NCI-H510A treated with DMSO at 0.1 percent for 48 hours (cell line): ENCODE measurements at regions not wholly inside any gene's neighbourhood (a gene's known extent, or its start where the extent isn't known, plus 50 kb on each side); places are given as distances from the start of the nearest gene placed in this dataset.
"Not testable (repeated sequence)": the region's sequence is repeated elsewhere in the genome, so short reads cannot be mapped to it uniquely, and the experiment has no call there.

ENCODE experiments used
- DNase-seq: peaks from one replicate; lab custom pipeline; 2025; lab: John Stamatoyannopoulos, UW

- no peak for DNase-seq
These were observed 676.3 kb upstream of the KCND2 start for GRCh38 chr7:119596651-119597050.

GRCh38 chr7:119606297-119606696, 666.7 kb upstream of the KCND2 start:
- no peak for DNase-seq

- no peak for DNase-seq
These were observed 652.2 kb upstream of the KCND2 start for GRCh38 chr7:119620769-119621168.

DNA sequence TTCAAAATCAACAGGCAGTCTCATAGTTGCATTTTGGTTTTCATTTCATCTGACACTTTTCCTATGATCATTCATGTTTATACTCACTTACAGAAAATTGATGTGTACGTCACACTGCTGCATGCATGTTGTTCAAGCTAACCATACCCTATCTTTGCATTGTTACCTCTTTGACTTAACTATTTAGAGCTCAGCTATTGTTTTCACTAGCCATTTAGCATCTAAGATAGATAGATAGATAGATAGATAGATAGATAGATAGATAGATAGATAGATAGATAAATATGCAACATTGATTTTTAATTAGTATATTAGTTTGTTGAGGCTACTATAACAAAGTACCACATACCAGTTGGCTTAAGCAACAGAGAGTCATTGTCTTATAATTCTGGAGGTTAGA, 649.5 kb upstream of the KCND2 start:
- no peak for DNase-seq

- no peak for DNase-seq
These were observed 642.5 kb upstream of the KCND2 start for GRCh38 chr7:119630406-119630969.

GRCh38 chr7:119633812-119634211, 639.2 kb upstream of the KCND2 start:
- not testable (repeated sequence) for DNase-seq

DNA sequence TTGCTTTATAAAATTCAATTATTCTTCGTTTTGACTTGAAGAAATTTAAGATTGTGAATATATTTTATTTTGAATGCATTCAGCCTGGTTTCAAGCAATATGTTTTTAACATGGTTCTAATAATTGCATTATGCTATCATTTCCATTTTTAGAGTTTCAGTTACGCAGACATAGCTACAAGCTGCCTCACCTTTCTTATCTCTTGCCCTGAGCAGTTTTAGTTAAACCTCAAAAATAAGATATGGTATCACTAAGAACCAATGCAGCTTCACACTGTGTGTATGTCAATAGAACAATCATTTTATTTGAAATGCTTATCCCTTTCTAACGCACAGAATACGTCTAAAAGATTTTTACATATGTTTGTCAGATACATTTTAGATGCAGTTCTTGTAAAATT, 632.6 kb upstream of the KCND2 start:
- no peak for DNase-seq

DNA sequence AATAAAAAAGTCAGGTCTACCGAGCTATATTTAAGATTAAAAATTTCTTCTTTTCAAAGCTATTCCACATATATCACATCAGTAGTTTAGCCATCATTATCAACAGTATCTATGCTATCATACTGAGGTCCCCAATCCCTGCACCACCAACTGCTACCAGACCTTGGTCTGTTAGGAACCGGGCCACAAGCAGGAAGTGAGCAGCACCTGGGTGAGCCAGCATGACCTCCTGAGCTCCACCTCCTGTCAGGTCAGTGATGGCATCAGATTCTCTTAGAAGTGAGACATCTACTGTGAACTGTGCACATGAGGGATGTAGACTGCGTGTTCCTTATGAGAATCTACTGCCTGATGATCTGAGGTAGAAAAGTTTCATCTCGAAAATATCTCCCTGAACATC, 632.1 kb upstream of the KCND2 start:
- no peak for DNase-seq

DNA sequence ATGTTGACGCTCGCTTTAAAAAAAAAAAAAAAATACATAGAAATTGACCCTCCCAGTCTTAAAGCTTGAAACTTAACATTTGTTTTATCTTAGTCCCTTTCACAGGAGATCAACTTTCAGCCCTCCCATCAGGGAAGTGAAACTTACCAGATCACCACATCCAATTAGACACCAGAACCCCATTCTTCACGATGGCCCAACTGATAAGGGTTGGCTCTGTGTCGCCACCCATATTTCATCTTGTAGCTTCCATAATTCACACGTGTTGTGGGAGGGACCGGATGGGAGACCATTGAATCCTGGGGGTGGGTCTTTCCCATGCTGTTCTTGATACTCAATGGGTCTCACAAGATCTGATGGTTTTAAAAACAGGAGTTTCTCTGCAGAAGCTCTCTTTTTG, 629.4 kb upstream of the KCND2 start:
- DNase-seq = no peak

GRCh38 chr7:119647286-119647685, 625.7 kb upstream of the KCND2 start:
- DNase-seq = no peak

GRCh38 chr7:119648752-119649151, 624.2 kb upstream of the KCND2 start:
- DNase-seq = not testable (repeated sequence)

DNA sequence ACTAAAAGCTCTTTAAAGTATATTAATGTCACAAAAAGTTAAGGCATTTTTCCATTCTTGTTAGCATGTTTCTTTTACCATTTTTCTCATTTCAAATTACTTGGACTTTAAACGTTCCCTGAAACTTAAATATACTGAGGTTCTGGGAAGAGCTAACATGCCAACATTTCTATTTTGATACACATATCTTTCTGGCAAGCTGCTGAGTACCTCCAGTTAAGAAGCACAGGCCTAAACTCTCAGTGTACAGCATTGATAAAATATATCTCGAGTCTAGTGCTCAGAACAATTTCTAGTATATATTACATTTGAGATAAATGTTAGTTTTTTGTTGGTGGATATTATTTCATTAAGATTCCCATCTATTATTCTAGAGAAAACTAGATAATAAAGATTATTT, 612.9 kb upstream of the KCND2 start:
- DNase-seq = no peak

GRCh38 chr7:119664601-119665000, 608.4 kb upstream of the KCND2 start:
- DNase-seq = no peak

DNA sequence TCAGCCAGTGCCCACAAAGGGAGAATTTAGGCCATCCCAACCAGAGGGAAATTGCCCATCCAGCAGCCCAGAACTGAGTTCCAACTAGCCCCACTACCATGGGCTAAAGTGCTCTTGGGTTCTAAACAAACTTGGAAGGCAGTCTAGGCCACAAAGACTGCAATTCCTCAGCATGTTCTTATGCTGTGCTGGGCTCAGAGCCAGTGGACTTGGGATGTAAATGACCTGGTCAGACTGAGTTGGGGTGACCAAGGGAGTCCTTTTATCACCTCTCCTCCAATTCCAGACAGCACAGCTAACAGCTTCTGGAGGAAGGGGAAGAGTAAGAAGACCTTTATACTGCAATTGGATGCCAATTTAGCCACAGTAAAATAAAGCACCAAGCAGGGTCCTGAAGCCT, 607.2 kb upstream of the KCND2 start:
- no peak for DNase-seq

GRCh38 chr7:119681336-119681735, 591.6 kb upstream of the KCND2 start:
- DNase-seq = no peak

DNA sequence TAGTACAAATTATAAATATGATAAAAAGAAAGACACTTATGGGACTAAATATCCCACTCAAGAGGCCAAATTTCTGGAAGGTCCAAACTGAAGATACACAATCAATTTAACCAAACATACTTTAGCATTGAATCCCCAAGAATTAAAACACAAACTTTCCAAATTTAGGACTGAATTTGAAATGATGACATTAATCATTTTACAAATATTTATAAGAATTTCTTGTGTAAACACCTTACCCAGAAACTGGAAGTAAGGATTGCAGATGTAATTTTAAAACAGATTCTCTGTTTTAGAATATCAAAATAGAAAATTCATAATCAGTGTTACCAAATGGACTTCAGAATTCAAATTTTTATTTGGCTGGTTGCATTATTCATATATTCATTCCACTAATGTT, 588.2 kb upstream of the KCND2 start:
- no peak for DNase-seq

DNA sequence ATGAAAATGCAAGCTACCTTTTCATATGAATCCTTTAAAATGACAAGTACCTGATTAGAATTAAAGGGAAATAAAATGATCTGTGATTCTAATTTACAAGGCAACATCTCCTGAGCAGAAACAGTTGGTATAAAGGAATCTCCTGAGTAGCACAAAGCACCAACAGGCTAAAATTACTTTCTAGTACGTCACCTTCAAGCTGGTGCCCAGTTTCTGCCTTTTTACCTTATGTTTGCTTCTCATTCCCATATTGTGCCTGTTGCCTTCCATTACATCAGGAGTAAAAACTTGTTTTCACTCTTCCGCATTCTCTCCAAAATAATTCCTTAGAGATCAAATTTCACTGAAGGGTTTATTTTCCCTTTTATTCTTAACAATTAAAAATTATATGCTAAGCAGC, 587.1 kb upstream of the KCND2 start:
- no peak for DNase-seq

- DNase-seq = no peak
These were observed 584.1 kb upstream of the KCND2 start for GRCh38 chr7:119688831-119689230.

GRCh38 chr7:119692541-119692940, 580.4 kb upstream of the KCND2 start:
- DNase-seq = no peak

DNA sequence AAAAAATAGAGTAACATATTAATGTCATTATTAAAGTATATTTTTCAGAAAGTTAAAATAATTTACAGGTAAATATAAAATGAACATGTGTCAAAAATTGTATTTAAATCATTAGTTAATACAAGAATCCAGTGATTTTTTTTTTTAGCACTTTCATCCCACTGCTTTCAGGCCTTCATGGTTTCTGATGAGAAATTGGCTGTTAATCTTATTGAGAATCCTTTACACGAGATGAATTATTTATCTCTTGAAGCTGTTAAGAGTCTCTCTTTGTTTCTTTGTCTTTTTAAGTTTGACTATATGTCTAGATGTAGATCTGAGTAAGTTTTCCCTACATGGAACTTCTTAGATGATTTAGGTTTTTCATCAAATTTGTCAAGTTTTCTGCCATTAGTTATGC, 578.5 kb upstream of the KCND2 start:
- no peak for DNase-seq

DNA sequence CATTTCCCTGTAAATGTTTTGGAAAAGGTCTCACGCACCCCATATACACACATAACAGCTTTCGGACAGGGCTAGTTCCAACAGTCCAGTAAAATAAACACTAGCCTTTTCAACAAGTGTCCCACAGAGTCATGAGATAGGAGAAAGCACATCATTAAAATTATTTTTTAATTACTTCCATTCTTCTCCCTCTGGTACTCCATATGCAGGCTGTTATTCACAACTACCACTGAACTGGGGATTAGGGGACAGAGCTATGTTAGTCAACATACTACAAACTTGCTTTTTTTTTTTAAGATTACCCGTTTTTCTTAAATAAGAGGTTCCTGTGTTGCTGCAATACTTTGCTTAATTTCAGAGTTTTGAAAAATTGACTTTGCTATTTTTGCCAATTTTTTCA, 576.6 kb upstream of the KCND2 start:
- no peak for DNase-seq

- DNase-seq = no peak
These were observed 569.1 kb upstream of the KCND2 start for GRCh38 chr7:119703895-119704294.

DNA sequence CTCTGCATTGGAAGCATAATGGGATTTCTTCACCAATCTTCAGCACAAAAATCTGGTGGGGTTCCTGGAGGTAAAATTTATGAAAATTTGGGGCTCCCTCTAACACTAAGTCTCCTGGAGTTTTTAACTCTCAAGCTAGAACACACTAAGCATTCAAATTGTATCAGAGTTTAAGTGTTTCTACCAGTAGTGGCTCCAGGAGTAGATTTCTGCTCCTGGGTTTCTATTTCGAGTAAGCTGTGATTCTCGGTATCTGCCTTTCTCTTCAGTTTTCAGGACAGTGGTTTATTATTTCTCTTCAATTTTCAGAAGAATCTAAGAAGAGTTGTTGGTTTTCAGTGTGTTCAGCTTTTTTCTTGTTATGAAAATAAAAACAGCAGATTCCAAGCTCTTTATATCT, 566.4 kb upstream of the KCND2 start:
- DNase-seq = no peak

DNA sequence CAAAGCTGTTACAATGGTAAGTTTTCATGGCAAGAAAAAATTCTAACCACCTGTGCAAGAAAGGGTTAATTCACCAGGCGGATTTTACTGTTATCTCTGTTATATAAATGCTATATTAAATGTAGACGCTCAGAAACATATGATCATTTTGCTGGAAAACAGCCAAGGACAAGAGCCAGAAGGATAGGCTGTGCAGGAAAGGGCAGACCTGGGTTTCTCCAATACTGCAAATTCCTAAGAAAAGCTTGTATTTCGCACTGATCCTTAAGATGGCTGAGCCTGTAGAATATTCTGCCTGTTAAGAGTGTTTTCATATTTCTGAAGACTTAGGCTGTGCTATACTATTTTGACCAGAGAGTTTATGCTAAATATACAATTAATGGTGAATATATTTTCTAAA, 564.1 kb upstream of the KCND2 start:
- no peak for DNase-seq

- DNase-seq = no peak
These were observed 561.9 kb upstream of the KCND2 start for GRCh38 chr7:119711104-119711503.
